ENCODE measurements at regions not wholly inside any gene's neighbourhood (a gene's known extent, or its start where the extent isn't known, plus 50 kb on each side); places are given as distances from the start of the nearest gene placed in this dataset.

DNA sequence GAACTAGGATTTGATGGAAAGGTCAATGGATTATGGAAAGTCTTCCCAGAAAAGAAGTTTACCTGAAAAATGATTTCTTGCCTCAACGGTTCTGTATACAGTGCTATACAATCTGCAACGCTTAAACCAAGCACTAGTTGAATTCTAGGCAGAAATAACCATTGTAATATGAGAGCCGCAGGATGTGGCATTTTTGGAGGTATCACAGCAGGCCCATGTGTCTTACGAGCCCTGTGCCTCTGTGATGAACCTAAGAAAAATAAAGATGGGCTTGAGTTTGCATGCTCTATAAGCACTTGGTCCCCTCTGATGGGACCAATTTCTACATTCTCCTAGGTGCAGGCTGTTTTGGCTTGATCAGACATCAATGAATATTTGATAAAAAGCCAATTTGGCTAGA lies 78.7 kb upstream of the RFC3 start:
- no peak overlapping the region for H4K91ac ChIP-seq (ENCODE audit: insufficient read length, low read depth, low read length)
- no peak overlapping the region for H3K56ac ChIP-seq (ENCODE audit: insufficient read length, low read depth, low read length)
- no peak overlapping the region for H2AK5ac ChIP-seq (ENCODE audit: insufficient read length, low read length)
- H3K79me2 ChIP-seq (ENCODE audit: insufficient read depth, low read length), result no peaks in the 10 kb centered on the region
- H3K18ac ChIP-seq (ENCODE audit: insufficient read length, low read depth, low read length), result no peak overlapping the region
- H3K4me2 ChIP-seq (ENCODE audit: insufficient read depth, insufficient read length, low read length), result no peak overlapping the region
- H3K79me1 ChIP-seq (ENCODE audit: insufficient read depth, low read depth, low read length, poor library complexity, severe bottlenecking), result no peaks in the 10 kb centered on the region
- H3K4me1 Mint-ChIP-seq, result peaks cover 6 to 9% of the 10 kb centered on the region in 2 experiments
- H3K9me3 ChIP-seq (ENCODE audit: control insufficient read depth, low read depth, low read length), result no peaks in the 10 kb centered on the region
- no peak overlapping the region for H3K4me3 Mint-ChIP-seq
- H4K20me1 ChIP-seq (ENCODE audit: control insufficient read depth, insufficient read depth, insufficient read length), result no peaks in the 10 kb centered on the region
- no peak overlapping the region for H2BK5ac ChIP-seq (ENCODE audit: insufficient read length, low read length)
- no peaks in the 10 kb centered on the region for H3K4me1 ChIP-seq (ENCODE audit: insufficient read depth, low read length)
- H3K27me3 ChIP-seq (ENCODE audit: insufficient read depth, low read length), result no peaks in the 10 kb centered on the region
- H3K4ac ChIP-seq (ENCODE audit: low read depth, low read length), result no peak overlapping the region
- no peak overlapping the region for H2BK12ac ChIP-seq (ENCODE audit: insufficient read length, low read depth, low read length)
- H3K36me3 Mint-ChIP-seq (ENCODE audit: insufficient read depth in 1 of 3, low read depth in 3 of 3), result peaks cover 0 to 7% (median 6%) of the 10 kb centered on the region in 3 experiments; a peak in 1 of 7 replicates
- no peak overlapping the region for H2BK20ac ChIP-seq (ENCODE audit: low read depth, low read length, poor library complexity, severe bottlenecking)
- H4K5ac ChIP-seq (ENCODE audit: insufficient read length, low read depth, low read length), result no peak overlapping the region
- H3K9me3 Mint-ChIP-seq, result no peaks in the 10 kb centered on the region; a peak in 2 of 5 replicates
- H3K27me3 Mint-ChIP-seq (ENCODE audit: low read depth), result no peaks in the 10 kb centered on the region; the same call in none of the 2 replicates
- no peak overlapping the region for H3K27ac ChIP-seq (ENCODE audit: insufficient read length, low read depth, low read length)
- no peak overlapping the region for H3K9ac ChIP-seq (ENCODE audit: extremely low read depth, insufficient read length, low read length)
- no peak overlapping the region for H4K8ac ChIP-seq (replicated peaks; ENCODE audit: insufficient read length, low read depth, low read length)
- WGBS (ENCODE audit: extremely low coverage, insufficient read length, low lambda C conversion rate), result no CpG with 5 or more reads among the region's 4 CpGs
- TF ChIP-seq, protein P1, sequence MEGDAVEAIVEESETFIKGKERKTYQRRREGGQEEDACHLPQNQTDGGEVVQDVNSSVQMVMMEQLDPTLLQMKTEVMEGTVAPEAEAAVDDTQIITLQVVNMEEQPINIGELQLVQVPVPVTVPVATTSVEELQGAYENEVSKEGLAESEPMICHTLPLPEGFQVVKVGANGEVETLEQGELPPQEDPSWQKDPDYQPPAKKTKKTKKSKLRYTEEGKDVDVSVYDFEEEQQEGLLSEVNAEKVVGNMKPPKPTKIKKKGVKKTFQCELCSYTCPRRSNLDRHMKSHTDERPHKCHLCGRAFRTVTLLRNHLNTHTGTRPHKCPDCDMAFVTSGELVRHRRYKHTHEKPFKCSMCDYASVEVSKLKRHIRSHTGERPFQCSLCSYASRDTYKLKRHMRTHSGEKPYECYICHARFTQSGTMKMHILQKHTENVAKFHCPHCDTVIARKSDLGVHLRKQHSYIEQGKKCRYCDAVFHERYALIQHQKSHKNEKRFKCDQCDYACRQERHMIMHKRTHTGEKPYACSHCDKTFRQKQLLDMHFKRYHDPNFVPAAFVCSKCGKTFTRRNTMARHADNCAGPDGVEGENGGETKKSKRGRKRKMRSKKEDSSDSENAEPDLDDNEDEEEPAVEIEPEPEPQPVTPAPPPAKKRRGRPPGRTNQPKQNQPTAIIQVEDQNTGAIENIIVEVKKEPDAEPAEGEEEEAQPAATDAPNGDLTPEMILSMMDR (conservative IDR thresholded peaks at IDR 0.05), result no peak
- H3K14ac ChIP-seq (ENCODE audit: insufficient read depth, low read length), result no peak overlapping the region
- no peak overlapping the region for H2AFZ ChIP-seq (ENCODE audit: low read length)
- H3K27ac Mint-ChIP-seq, result no peak overlapping the region
- no peak overlapping the region for H2BK120ac ChIP-seq (ENCODE audit: low read depth, low read length, poor library complexity, severe bottlenecking)
- no peak overlapping the region for H3K23ac ChIP-seq (ENCODE audit: insufficient read length, low read depth, low read length)
- no peak for DNase-seq
- no peaks in the 10 kb centered on the region for H3K23me2 ChIP-seq (ENCODE audit: insufficient read length, low read depth, low read length, poor library complexity, severe bottlenecking)
- H3T11ph ChIP-seq (ENCODE audit: low read length), result no peak overlapping the region
- H2BK15ac ChIP-seq (ENCODE audit: low read depth, low read length), result no peak overlapping the region
